Panc1 (cell line): ENCODE measurements at regions not wholly inside any gene's neighbourhood (a gene's known extent, or its start where the extent isn't known, plus 50 kb on each side); places are given as distances from the start of the nearest gene placed in this dataset.

Experiments
- ATAC-seq: fragments of 200-7000 bp; cut with Tn5 transposase; 2 replicates; pipeline ENCODE4 v1.9.1; 2020; ENCODE audit warnings: mild to moderate bottlenecking, moderate library complexity
- BruUV-seq: library from RNA; stranded (reverse); fragments of 400-500 nt; replicated peaks from 2 replicates; lab custom pipeline; 2021; lab: Mats Ljungman, UMichigan
- CTCF ChIA-PET: fragments of 300-600 bp; sonication (Branson Sonifier 250); formaldehyde crosslinking; loops from one replicate; lab custom pipeline; 2022; ENCODE audit warnings: antibody characterized with exemption; lab: Charles Lee
- POLR2A ChIA-PET: fragments of 300-600 bp; sonication (Branson Sonifier 250); formaldehyde crosslinking; loops from one replicate; lab custom pipeline; 2022; ENCODE audit warnings: antibody characterized with exemption; lab: Charles Lee
- DNase-seq: peaks from one replicate; pipeline ENCODE4 v3.0.0-alpha.2; 2010; ENCODE audit warnings: low read depth, low spot score
- H3K27ac ChIP-seq: 2 replicates; pipeline ENCODE4 v1.5.1; 2011; ENCODE audit warnings: mild to moderate bottlenecking, low read length, inconsistent platforms
- H3K27me3 ChIP-seq: fragments of 200-500 bp; sonication (Bioruptor generic); 2 replicates; pipeline ENCODE4 v1.6.0; 2014; ENCODE audit warnings: low read length, inconsistent platforms; ENCODE audit not compliant: control insufficient read depth, insufficient read depth
- H3K36me3 ChIP-seq: fragments of 200-500 bp; sonication (Bioruptor generic); 2 replicates; pipeline ENCODE4 v1.5.1; 2014; ENCODE audit warnings: inconsistent platforms, mild to moderate bottlenecking, low read length, moderate library complexity; ENCODE audit not compliant: control insufficient read depth, insufficient read depth
- H3K4me1 ChIP-seq: 2 replicates; pipeline ENCODE4 v1.5.1; 2011; ENCODE audit warnings: inconsistent platforms, mild to moderate bottlenecking, low read length, moderate library complexity; ENCODE audit not compliant: control insufficient read depth, insufficient read depth
- H3K4me3 ChIP-seq, 2 experiments: 2 replicates each; pipeline ENCODE4 v1.5.1; 2011 to 2012; ENCODE audit warnings: low read depth in 2 of 2, low read length in 2 of 2, mild to moderate bottlenecking in 2 of 2, inconsistent platforms in 1 of 2, moderate library complexity in 1 of 2
- H3K9me3 ChIP-seq: fragments of 200-500 bp; sonication (Bioruptor generic); 2 replicates; pipeline ENCODE4 v1.5.1; 2014; ENCODE audit warnings: low read depth, mild to moderate bottlenecking, inconsistent platforms, low read length, moderate library complexity; ENCODE audit not compliant: control insufficient read depth, insufficient read depth
- POLR2AphosphoS5 ChIP-seq: IDR thresholded peaks from 2 replicates; pipeline ENCODE4 v1.6.1; 2012; ENCODE audit warnings: mild to moderate bottlenecking, low read depth, low read length, moderate library complexity
- REST ChIP-seq, 2 experiments: IDR thresholded peaks; 2 replicates each; pipeline ENCODE4 v1.6.1; 2011 to 2012; ENCODE audit warnings: low read depth in 2 of 2, control low read depth in 1 of 2, low read length in 1 of 2, mild to moderate bottlenecking in 1 of 2, moderate library complexity in 1 of 2; ENCODE audit not compliant: insufficient read depth in 1 of 2
- SIN3A ChIP-seq: IDR thresholded peaks from 2 replicates; pipeline ENCODE4 v1.6.1; 2012; ENCODE audit warnings: low read depth, mild to moderate bottlenecking, low read length, moderate library complexity, borderline replicate concordance; ENCODE audit not compliant: insufficient read depth
- TCF7L2 ChIP-seq: IDR thresholded peaks from 2 replicates; pipeline ENCODE4 v1.6.1; 2011; ENCODE audit warnings: mild to moderate bottlenecking, low read depth, low read length, inconsistent platforms
- in situ Hi-C: cut with HindIII; loops from 2 replicates; pipeline ENCODE4 v1.10.0; 2016; ENCODE audit warnings: low sequenced_read_pairs, low pct_unique_long_range_greater_than_20kb
- intact Hi-C: fragments of 100-400 bp; cut with micrococcal nuclease; formaldehyde crosslinking; loops from one replicate; pipeline ENCODE4 v1.10.0; 2022; ENCODE audit not compliant: unreplicated experiment
- TF ChIP-seq, protein P1 (sequence below): fragments of 450-650 bp; IDR thresholded peaks from 2 replicates; pipeline ENCODE4 v1.5.1; 2017; ENCODE audit warnings: mild to moderate bottlenecking

DNA sequence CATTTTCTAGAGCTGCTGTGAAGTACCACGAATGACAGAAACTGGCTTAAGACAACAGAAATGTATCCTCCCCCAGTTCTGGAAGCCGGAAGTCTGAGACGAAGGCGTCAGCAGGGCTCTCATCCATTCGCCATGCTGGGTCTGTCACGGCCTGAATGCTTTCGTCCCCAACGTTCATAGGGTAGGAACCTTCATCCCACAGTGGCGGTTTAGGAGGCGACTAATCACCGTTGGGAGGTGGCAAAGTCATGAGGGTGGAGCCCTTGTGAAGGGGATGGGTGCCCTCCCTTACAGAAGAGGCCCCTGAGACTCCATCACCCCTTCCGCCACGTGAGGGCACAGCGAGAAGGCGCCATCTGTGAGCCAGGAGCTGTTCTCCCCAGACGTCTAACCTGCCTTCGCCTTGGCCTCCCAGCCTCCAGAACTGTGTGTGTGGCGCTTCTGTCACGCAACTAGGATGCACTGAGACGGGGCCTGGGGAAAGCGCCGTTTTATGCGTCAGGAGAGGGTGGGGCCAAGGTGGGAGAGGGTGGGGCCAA lies 250.3 kb downstream of the TTLL2 start:
- ChIA-PET POLR2A (no interaction called here), CTCF (no interaction called here)
- Histone ChIP-seq H3K4me3 (no peak overlapping the region), H3K27ac (no peak overlapping the region), H3K4me1 (no peaks in the 10 kb centered on the region), H3K9me3 (no peaks in the 10 kb centered on the region), H3K27me3 (no peaks in the 10 kb centered on the region), H3K36me3 (no peaks in the 10 kb centered on the region)
- ATAC-seq (no peak), DNase-seq (no peak)
- in situ Hi-C loops (no loop called here), intact Hi-C loops (no loop called here)
- TF ChIP-seq REST (IDR thresholded peaks at IDR 0.05; ENCODE audit: insufficient read depth in 1 of 2, low read depth in 2 of 2, low read length in 1 of 2) (no peak), SIN3A (no peak), TCF7L2 (no peak), POLR2AphosphoS5 (no peak)
- TF ChIP-seq, protein P1, sequence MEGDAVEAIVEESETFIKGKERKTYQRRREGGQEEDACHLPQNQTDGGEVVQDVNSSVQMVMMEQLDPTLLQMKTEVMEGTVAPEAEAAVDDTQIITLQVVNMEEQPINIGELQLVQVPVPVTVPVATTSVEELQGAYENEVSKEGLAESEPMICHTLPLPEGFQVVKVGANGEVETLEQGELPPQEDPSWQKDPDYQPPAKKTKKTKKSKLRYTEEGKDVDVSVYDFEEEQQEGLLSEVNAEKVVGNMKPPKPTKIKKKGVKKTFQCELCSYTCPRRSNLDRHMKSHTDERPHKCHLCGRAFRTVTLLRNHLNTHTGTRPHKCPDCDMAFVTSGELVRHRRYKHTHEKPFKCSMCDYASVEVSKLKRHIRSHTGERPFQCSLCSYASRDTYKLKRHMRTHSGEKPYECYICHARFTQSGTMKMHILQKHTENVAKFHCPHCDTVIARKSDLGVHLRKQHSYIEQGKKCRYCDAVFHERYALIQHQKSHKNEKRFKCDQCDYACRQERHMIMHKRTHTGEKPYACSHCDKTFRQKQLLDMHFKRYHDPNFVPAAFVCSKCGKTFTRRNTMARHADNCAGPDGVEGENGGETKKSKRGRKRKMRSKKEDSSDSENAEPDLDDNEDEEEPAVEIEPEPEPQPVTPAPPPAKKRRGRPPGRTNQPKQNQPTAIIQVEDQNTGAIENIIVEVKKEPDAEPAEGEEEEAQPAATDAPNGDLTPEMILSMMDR: no peak
- BruUV-seq: no TSS peak

DNA sequence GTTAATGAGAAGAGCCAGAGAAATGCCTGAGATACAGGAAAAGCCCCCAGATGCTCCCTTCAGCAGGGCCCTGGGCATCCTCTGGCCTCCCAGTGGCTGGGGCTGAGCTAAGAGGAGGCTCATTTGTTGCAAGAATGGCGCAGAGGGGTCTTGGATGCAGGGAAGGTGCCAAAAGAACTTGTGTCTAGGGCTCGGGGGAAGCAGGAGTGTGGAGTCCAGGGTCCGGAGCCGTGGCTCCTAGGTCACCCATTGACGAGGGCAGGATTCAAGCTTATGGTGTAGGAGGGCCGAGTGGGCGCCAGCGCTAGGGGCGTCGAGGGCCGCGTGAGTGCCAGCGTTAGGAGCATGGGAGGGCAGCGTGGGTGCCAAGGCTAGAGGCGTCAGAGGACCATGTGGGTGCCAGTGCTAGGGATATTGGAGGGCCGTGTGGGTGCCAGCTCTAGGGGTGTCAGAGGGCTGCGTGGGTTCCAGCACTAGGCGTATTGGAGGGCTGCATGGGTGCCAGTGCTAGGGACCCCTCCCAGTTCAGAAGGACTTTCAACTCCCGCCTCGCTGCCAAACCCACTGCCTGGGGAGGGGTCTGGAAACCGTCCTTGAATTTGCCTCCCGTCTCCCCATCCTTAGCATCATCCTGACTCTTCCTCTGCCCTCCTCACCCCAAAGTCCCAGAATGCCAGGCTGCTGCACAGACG lies 250.5 kb upstream of the AFDN start:
- no TSS peak for BruUV-seq
- ATAC-seq: no peak
- in situ Hi-C loops (no loop called here), intact Hi-C loops (no loop called here)
- no peaks in the 10 kb centered on the region for H3K4me1 ChIP-seq
- no peak overlapping the region for H3K27ac ChIP-seq
- H3K27me3 ChIP-seq: no peaks in the 10 kb centered on the region
- no peak overlapping the region for H3K4me3 ChIP-seq
- no peak for DNase-seq
- CTCF ChIA-PET: no interaction called here
- POLR2A ChIA-PET: no interaction called here
- TF ChIP-seq, protein P1: no peak
- TF ChIP-seq POLR2AphosphoS5 (no peak), TCF7L2 (no peak), REST (IDR thresholded peaks at IDR 0.05; ENCODE audit: insufficient read depth in 1 of 2, low read depth in 2 of 2, low read length in 1 of 2) (no peak), SIN3A (no peak)
- H3K36me3 ChIP-seq: no peaks in the 10 kb centered on the region
- no peaks in the 10 kb centered on the region for H3K9me3 ChIP-seq
